Smooth muscle cell (in vitro differentiated cells): ENCODE measurements at regions not wholly inside any gene's neighbourhood (a gene's known extent, or its start where the extent isn't known, plus 50 kb on each side); places are given as distances from the start of the nearest gene placed in this dataset.

Experiments
- DNase-seq: peaks from one replicate; lab custom pipeline; 2025; ENCODE audit not compliant: unreplicated experiment; lab: John Stamatoyannopoulos, UW
- H2AFZ ChIP-seq: fragments of 200-600 bp; sonication (generic); 2 replicates; pipeline ENCODE4 v1.6.0; 2016; ENCODE audit warnings: antibody characterized with exemption, low read depth, mild to moderate bottlenecking
- H3F3A ChIP-seq: fragments of 200-600 bp; sonication (generic); 2 replicates; pipeline ENCODE4 v1.6.0; 2017; ENCODE audit warnings: antibody characterized with exemption, low read depth
- H3K27ac ChIP-seq: fragments of 200-600 bp; sonication (generic); 2 replicates; pipeline ENCODE4 v1.5.1; 2016; ENCODE audit warnings: low read depth, mild to moderate bottlenecking
- H3K27me3 ChIP-seq: fragments of 200-600 bp; sonication (generic); 2 replicates; pipeline ENCODE4 v1.6.1; 2016; ENCODE audit warnings: low read depth, mild to moderate bottlenecking
- H3K36me3 ChIP-seq: fragments of 200-600 bp; sonication (generic); 2 replicates; pipeline ENCODE4 v1.5.1; 2016; ENCODE audit warnings: low read depth
- H3K4me1 ChIP-seq: fragments of 200-600 bp; sonication (generic); 2 replicates; pipeline ENCODE4 v1.5.1; 2016; ENCODE audit warnings: low read depth
- H3K4me2 ChIP-seq: fragments of 200-600 bp; sonication (generic); 2 replicates; pipeline ENCODE4 v1.6.0; 2016; ENCODE audit warnings: mild to moderate bottlenecking
- H3K4me3 ChIP-seq: fragments of 200-600 bp; sonication (generic); 2 replicates; pipeline ENCODE4 v1.5.1; 2016; ENCODE audit warnings: mild to moderate bottlenecking
- H3K79me2 ChIP-seq: fragments of 200-600 bp; sonication (generic); 2 replicates; pipeline ENCODE4 v1.6.0; 2016; ENCODE audit warnings: low read depth, mild to moderate bottlenecking
- H3K9ac ChIP-seq: fragments of 200-600 bp; sonication (generic); 2 replicates; pipeline ENCODE4 v1.6.0; 2016; ENCODE audit warnings: low read depth
- H3K9me3 ChIP-seq: fragments of 200-600 bp; sonication (generic); replicated peaks from 2 replicates; pipeline ENCODE4 v1.5.1; 2016; ENCODE audit warnings: low read depth
- H4K20me1 ChIP-seq: fragments of 200-600 bp; sonication (generic); 2 replicates; pipeline ENCODE4 v1.6.0; 2016; ENCODE audit warnings: low read depth
- WGBS: methylation state at CpG from one replicate; pipeline ENCODE4 v1.1.7; 2016; ENCODE audit warnings: low lambda C conversion rate; 5-methylcytosine and 5-hydroxymethylcytosine counted together
- TF ChIP-seq, protein P1 (sequence below): fragments of 200-600 bp; sonication (generic); IDR thresholded peaks from 2 replicates; pipeline ENCODE4 v1.5.1; 2017; ENCODE audit warnings: borderline replicate concordance, mild to moderate bottlenecking, antibody characterized with exemption; ENCODE audit not compliant: insufficient read depth, poor library complexity, severe bottlenecking

- 26% methylated on average over 6 of the region's 6 CpGs for WGBS
- Histone ChIP-seq H3F3A (no peaks in the 10 kb centered on the region), H2AFZ (peak overlapping the region; percentile 74), H4K20me1 (no peaks in the 10 kb centered on the region), H3K4me3 (no peak overlapping the region), H3K9ac (no peak overlapping the region), H3K79me2 (no peaks in the 10 kb centered on the region), H3K36me3 (no peaks in the 10 kb centered on the region), H3K4me2 (peak overlapping the region; percentile 35), H3K9me3 (no peaks in the 10 kb centered on the region), H3K4me1 (peaks cover 6% of the 10 kb centered on the region), H3K27me3 (peaks cover 45% of the 10 kb centered on the region), H3K27ac (peak overlapping the region; percentile 24)
- TF ChIP-seq, protein P1, sequence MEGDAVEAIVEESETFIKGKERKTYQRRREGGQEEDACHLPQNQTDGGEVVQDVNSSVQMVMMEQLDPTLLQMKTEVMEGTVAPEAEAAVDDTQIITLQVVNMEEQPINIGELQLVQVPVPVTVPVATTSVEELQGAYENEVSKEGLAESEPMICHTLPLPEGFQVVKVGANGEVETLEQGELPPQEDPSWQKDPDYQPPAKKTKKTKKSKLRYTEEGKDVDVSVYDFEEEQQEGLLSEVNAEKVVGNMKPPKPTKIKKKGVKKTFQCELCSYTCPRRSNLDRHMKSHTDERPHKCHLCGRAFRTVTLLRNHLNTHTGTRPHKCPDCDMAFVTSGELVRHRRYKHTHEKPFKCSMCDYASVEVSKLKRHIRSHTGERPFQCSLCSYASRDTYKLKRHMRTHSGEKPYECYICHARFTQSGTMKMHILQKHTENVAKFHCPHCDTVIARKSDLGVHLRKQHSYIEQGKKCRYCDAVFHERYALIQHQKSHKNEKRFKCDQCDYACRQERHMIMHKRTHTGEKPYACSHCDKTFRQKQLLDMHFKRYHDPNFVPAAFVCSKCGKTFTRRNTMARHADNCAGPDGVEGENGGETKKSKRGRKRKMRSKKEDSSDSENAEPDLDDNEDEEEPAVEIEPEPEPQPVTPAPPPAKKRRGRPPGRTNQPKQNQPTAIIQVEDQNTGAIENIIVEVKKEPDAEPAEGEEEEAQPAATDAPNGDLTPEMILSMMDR: no peak
- DNase-seq: no peak
Measured at GRCh38 chr4:148834804-148835631, 392.8 kb upstream of the NR3C2 start.

DNA sequence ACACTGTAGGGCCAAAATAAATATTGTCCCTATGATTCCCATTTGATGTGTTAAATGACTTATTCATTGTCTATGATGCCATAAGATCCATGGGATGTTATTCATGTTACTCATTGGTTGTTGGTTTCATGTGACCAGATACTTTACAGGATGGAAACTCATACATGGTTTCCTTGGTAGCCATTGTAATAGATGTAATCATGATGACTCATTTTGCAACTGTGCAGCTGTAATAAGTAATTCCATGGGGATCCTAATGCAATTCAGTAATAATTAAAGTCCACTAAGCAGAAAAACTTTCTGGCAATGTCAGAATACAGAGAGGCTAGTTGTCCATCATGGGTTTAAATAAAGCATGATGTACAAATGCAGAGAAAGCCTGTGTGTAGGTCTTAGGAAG lies 389.7 kb upstream of the NR3C2 start:
- Histone ChIP-seq H3K4me1 (peaks cover 6% of the 10 kb centered on the region), H2AFZ (no peak overlapping the region), H3K36me3 (no peaks in the 10 kb centered on the region), H3K27me3 (peaks cover 20% of the 10 kb centered on the region), H4K20me1 (no peaks in the 10 kb centered on the region), H3K79me2 (no peaks in the 10 kb centered on the region), H3K9me3 (no peaks in the 10 kb centered on the region), H3K4me3 (no peak overlapping the region), H3K27ac (no peak overlapping the region), H3K9ac (no peak overlapping the region), H3F3A (no peaks in the 10 kb centered on the region), H3K4me2 (no peak overlapping the region)
- TF ChIP-seq, protein P1: no peak
- DNase-seq: no peak

DNA sequence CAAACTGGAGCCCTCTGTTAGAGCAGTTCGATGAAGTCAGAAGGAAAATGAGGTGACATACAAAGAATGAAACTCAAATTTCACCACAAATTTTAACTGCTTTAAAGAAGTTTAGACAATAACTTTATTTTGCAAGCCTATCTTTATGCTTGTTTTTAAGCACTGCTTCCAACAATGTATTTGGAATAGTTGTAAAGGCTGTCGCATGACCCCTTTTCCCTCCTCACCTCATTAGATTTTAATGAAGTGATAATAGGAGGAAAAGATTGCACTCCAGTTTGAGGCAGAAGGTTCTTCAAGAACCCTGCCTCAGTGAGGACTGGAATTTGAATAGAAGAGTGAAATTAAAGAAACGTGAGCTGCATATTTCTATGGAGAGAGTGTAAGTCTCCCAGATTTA lies 386.1 kb upstream of the NR3C2 start:
- 84% methylated on average over 3 of the region's 3 CpGs for WGBS
- Histone ChIP-seq H3K9ac (no peak overlapping the region), H3K4me1 (no peaks in the 10 kb centered on the region), H4K20me1 (no peaks in the 10 kb centered on the region), H3K4me2 (no peak overlapping the region), H3K9me3 (no peaks in the 10 kb centered on the region), H3K36me3 (no peaks in the 10 kb centered on the region), H3K27ac (no peak overlapping the region), H3K27me3 (peaks cover 9% of the 10 kb centered on the region), H2AFZ (no peak overlapping the region), H3K79me2 (no peaks in the 10 kb centered on the region), H3K4me3 (no peak overlapping the region), H3F3A (no peaks in the 10 kb centered on the region)
- TF ChIP-seq, protein P1: no peak
- no peak for DNase-seq

DNA sequence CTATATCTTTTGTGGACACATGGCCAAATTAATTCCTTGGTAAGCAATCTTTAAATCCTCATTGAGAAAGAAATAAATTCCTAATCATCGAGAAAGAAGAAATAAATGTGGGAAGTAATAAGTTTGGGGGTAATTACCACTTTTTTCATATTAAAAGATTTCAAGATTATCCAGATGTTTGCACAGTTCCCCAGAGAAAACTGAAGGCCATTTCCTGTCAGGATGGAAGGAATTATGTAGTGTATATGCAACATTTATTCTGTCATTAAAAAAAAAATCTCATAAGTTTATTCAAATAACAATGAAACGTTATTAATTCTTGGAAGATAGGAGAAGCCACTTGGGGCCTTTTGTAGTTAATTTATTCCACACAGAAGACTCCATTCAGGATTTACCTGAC lies 385.6 kb upstream of the NR3C2 start:
- no peaks in the 10 kb centered on the region for H3K36me3 ChIP-seq
- TF ChIP-seq, protein P1: no peak
- H3K79me2 ChIP-seq: no peaks in the 10 kb centered on the region
- H3K4me2 ChIP-seq: no peak overlapping the region
- no peak overlapping the region for H3K4me3 ChIP-seq
- H3K9me3 ChIP-seq: no peaks in the 10 kb centered on the region
- 80% methylated on average over 2 of the region's 2 CpGs for WGBS
- H4K20me1 ChIP-seq: no peaks in the 10 kb centered on the region
- no peak overlapping the region for H3K27ac ChIP-seq
- H2AFZ ChIP-seq: no peak overlapping the region
- H3K27me3 ChIP-seq: peaks cover 5% of the 10 kb centered on the region
- H3K4me1 ChIP-seq: no peaks in the 10 kb centered on the region
- H3F3A ChIP-seq: no peaks in the 10 kb centered on the region
- H3K9ac ChIP-seq: no peak overlapping the region
- no peak for DNase-seq
